H1 (cell line): ENCODE measurements at regions not wholly inside any gene's neighbourhood (a gene's known extent, or its start where the extent isn't known, plus 50 kb on each side); places are given as distances from the start of the nearest gene placed in this dataset.

Experiments
- CTCF ChIA-PET: fragments of 300-600 bp; sonication (Branson Sonifier 250); formaldehyde crosslinking; loops from one replicate; lab custom pipeline; 2021; ENCODE audit not compliant: partially characterized antibody; lab: Charles Lee
- POLR2A ChIA-PET: fragments of 300-600 bp; sonication (Branson Sonifier 250); formaldehyde crosslinking; loops from one replicate; lab custom pipeline; 2021; ENCODE audit warnings: inconsistent platforms; ENCODE audit not compliant: partially characterized antibody; lab: Charles Lee
- DNase-seq, 2 experiments: peaks; one replicate each; pipeline versions ENCODE4 v3.0.0 to v3.0.0-alpha.2; 2010 to 2022; ENCODE audit warnings: low spot score in 2 of 2, low read depth in 1 of 2, mixed read lengths in 1 of 2
- FAIRE-seq: peaks from 2 replicates; lab custom pipeline; 2011; peaks lifted over from hg19 to GRCh38; lab: Jason Lieb, UNC
- H2AFZ ChIP-seq: 2 replicates; pipeline ENCODE4 v1.8.1; 2012; ENCODE audit warnings: low read length, inconsistent platforms
- H2AK5ac ChIP-seq: 2 replicates; pipeline ENCODE4 v1.6.1; 2013; ENCODE audit warnings: low read depth, low read length
- H2BK120ac ChIP-seq: replicated peaks from 2 replicates; pipeline ENCODE3; 2013; ENCODE audit warnings: low read depth, low read length, inconsistent platforms
- H2BK12ac ChIP-seq: 2 replicates; pipeline ENCODE4 v1.6.1; 2013; ENCODE audit warnings: low read depth, low read length
- H2BK15ac ChIP-seq: 2 replicates; pipeline ENCODE4 v1.6.1; 2013; ENCODE audit warnings: low read length
- H2BK20ac ChIP-seq: 2 replicates; pipeline ENCODE4 v1.6.1; 2013; ENCODE audit warnings: low read length
- H2BK5ac ChIP-seq: 2 replicates; pipeline ENCODE4 v1.6.1; 2013; ENCODE audit warnings: low read depth, low read length
- H3K14ac ChIP-seq: 2 replicates; pipeline ENCODE4 v1.6.1; 2013; ENCODE audit warnings: inconsistent platforms; ENCODE audit not compliant: insufficient read length
- H3K18ac ChIP-seq: 2 replicates; pipeline ENCODE4 v1.6.1; 2013; ENCODE audit warnings: low read length; ENCODE audit errors: extremely low read depth
- H3K23ac ChIP-seq: 2 replicates; pipeline ENCODE4 v1.6.1; 2013; ENCODE audit warnings: inconsistent platforms; ENCODE audit not compliant: insufficient read length
- H3K23me2 ChIP-seq: 2 replicates; pipeline ENCODE4 v1.6.1; 2013; ENCODE audit warnings: low read depth, low read length
- H3K27ac ChIP-seq: 2 replicates; pipeline ENCODE4 v1.6.1; 2011; ENCODE audit warnings: low read depth, low read length, inconsistent platforms
- H3K27me3 ChIP-seq, 4 experiments: replicated peaks in 1 of 4; 1 replicate in 1 of 4; 2 replicates in 3 of 4; pipeline versions ENCODE4 v1.6.1 to v1.8.1; 2011 to 2013; ENCODE audit warnings: low read length in 3 of 4, mild to moderate bottlenecking in 3 of 4, inconsistent platforms in 2 of 4, mixed read lengths in 2 of 4, moderate library complexity in 1 of 4; ENCODE audit not compliant: control insufficient read depth in 3 of 4, insufficient read depth in 3 of 4; ENCODE audit errors: extremely low read depth in 1 of 4
- H3K36me3 ChIP-seq, 4 experiments: 2 replicates each; pipeline versions ENCODE4 v1.6.1 to v1.8.1; 2011 to 2013; ENCODE audit warnings: mild to moderate bottlenecking in 4 of 4, low read length in 3 of 4, moderate library complexity in 2 of 4, control low read depth in 1 of 4, inconsistent platforms in 1 of 4; ENCODE audit not compliant: insufficient read depth in 4 of 4, control insufficient read depth in 2 of 4
- H3K4ac ChIP-seq: replicated peaks from 2 replicates; pipeline ENCODE3; 2013; ENCODE audit warnings: low read length, low read depth, mixed read lengths, inconsistent platforms; ENCODE audit not compliant: insufficient read length
- H3K4me1 ChIP-seq, 4 experiments: replicated peaks in 1 of 4; 1 replicate in 1 of 4; 2 replicates in 3 of 4; pipeline versions ENCODE4 v1.6.1 to v1.8.1; 2011 to 2013; ENCODE audit warnings: low read length in 3 of 4, inconsistent platforms in 2 of 4, mixed read lengths in 1 of 4; ENCODE audit not compliant: insufficient read depth in 4 of 4, control insufficient read depth in 3 of 4
- H3K4me2 ChIP-seq, 2 experiments: 2 replicates each; pipeline versions ENCODE4 v1.6.1 to v1.8.1; 2011 to 2013; ENCODE audit warnings: low read depth in 2 of 2, low read length in 2 of 2, control low read depth in 1 of 2, inconsistent platforms in 1 of 2, mild to moderate bottlenecking in 1 of 2; ENCODE audit not compliant: insufficient read depth in 1 of 2
- H3K4me3 ChIP-seq, 4 experiments: fragments of 200-600, 300-600 bp in 1 of 4; sonication (generic), shearing (Covaris generic), sonication (Bioruptor Twin) in 1 of 4; 2 replicates each; pipeline versions ENCODE4 v1.5.1 to v1.8.1; 2011 to 2016; ENCODE audit warnings: low read length in 4 of 4, low read depth in 3 of 4, control low read depth in 2 of 4, inconsistent platforms in 2 of 4, mild to moderate bottlenecking in 2 of 4, mixed read lengths in 1 of 4, moderate library complexity in 1 of 4; ENCODE audit not compliant: insufficient read depth in 2 of 4; ENCODE audit errors: extremely low read depth in 1 of 4
- H3K56ac ChIP-seq: replicated peaks from 2 replicates; pipeline ENCODE3; 2013; ENCODE audit warnings: low read depth, mild to moderate bottlenecking, mixed read lengths, low read length, inconsistent platforms; ENCODE audit not compliant: insufficient read length
- H3K79me1 ChIP-seq: 2 replicates; pipeline ENCODE4 v1.6.1; 2013; ENCODE audit warnings: low read depth, low read length, control low read depth
- H3K79me2 ChIP-seq, 2 experiments: 2 replicates each; pipeline versions ENCODE4 v1.6.1 to v1.8.1; 2012 to 2013; ENCODE audit warnings: low read length in 2 of 2, mild to moderate bottlenecking in 2 of 2, inconsistent platforms in 1 of 2; ENCODE audit not compliant: insufficient read depth in 2 of 2, control insufficient read depth in 1 of 2
- H3K9ac ChIP-seq, 4 experiments: replicated peaks in 1 of 4; 1 replicate in 1 of 4; 2 replicates in 3 of 4; pipeline versions ENCODE4 v1.6.1 to v1.8.1; 2011 to 2013; ENCODE audit warnings: low read depth in 3 of 4, low read length in 3 of 4, control low read depth in 2 of 4, mild to moderate bottlenecking in 2 of 4, moderate library complexity in 2 of 4, inconsistent platforms in 1 of 4; ENCODE audit errors: extremely low read depth in 1 of 4
- H3K9me3 ChIP-seq, 2 experiments: 2 replicates each; pipeline versions ENCODE4 v1.6.1 to v1.8.1; 2012 to 2013; ENCODE audit warnings: mild to moderate bottlenecking in 2 of 2, moderate library complexity in 2 of 2, control low read depth in 1 of 2, inconsistent platforms in 1 of 2, low read depth in 1 of 2, low read length in 1 of 2, mixed read lengths in 1 of 2; ENCODE audit not compliant: insufficient read depth in 2 of 2
- H4K20me1 ChIP-seq, 2 experiments: replicated peaks in 1 of 2; 2 replicates each; pipeline versions ENCODE3 to v1.8.1; 2011 to 2013; ENCODE audit warnings: inconsistent platforms in 2 of 2, low read length in 2 of 2, mild to moderate bottlenecking in 1 of 2; ENCODE audit not compliant: insufficient read depth in 2 of 2, control insufficient read depth in 1 of 2
- H4K5ac ChIP-seq: 2 replicates; pipeline ENCODE4 v1.6.1; 2013; ENCODE audit warnings: low read length, low read depth, mixed read lengths, inconsistent platforms; ENCODE audit not compliant: insufficient read length
- H4K8ac ChIP-seq: 2 replicates; pipeline ENCODE4 v1.8.0; 2013; ENCODE audit warnings: mild to moderate bottlenecking, moderate library complexity, low read length, inconsistent platforms; ENCODE audit not compliant: insufficient read depth; ENCODE audit errors: extremely low read depth
- H4K91ac ChIP-seq: replicated peaks from 2 replicates; pipeline ENCODE3; 2013; ENCODE audit warnings: low read length, mixed read lengths, inconsistent platforms; ENCODE audit not compliant: insufficient read length
- GTF2F1 ChIP-seq: IDR thresholded peaks from 2 replicates; pipeline ENCODE4 v1.6.1; 2012; ENCODE audit warnings: low read depth, low read length, improper control_type of control experiment, borderline replicate concordance
- KDM4A ChIP-seq: IDR thresholded peaks from one replicate; pipeline ENCODE4 v1.7.1; 2012; ENCODE audit warnings: low read depth, mild to moderate bottlenecking, moderate library complexity, low read length, inconsistent platforms; ENCODE audit not compliant: severe bottlenecking
- RNF2 ChIP-seq: fragments of 200-900, 300-1000 bp; sonication (generic); IDR thresholded peaks from 2 replicates; pipeline ENCODE4 v1.7.1; 2016; ENCODE audit warnings: borderline replicate concordance, low read depth, mild to moderate bottlenecking, antibody characterized with exemption, low read length; ENCODE audit not compliant: poor library complexity, severe bottlenecking; ENCODE audit errors: missing control alignments

DNA sequence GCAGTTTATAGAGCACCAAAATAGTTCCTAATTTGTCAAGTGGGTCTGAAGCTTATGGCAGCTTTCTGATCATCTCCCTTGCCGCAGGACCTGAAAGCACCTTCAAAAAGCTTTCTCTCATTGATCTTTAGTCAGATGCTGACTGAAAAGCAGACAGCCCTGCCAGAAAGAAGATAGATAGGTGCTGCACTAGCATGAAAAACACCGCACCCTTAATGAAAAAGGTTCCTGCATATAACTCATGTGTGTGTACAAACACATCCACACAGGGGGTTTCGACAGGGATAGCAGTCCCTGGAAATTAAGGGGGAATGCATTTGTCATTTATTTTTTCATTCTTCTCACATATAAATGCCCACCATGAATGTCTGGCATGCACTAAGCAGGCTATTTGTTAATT lies 361.7 kb upstream of the SNX7 start (continued):
- no peak for TF ChIP-seq RNF2

DNA sequence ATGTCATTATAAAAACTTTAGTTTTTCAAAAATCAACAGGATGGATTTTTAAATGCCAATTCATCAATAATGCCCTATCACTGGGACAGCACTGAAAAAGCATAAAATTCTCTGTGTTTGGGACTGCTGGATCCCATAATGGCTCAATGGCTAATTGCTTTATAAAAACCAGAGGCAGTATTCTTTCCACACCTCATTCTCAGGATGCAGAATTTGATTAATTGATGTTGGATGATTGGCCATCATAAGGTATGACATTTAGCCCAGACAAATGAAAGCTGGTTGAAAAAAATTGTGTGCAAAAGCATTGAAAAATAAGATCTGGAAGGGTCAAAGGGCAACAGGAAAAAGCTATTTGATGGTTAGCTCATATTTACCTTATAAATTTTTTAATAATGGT lies 362.2 kb upstream of the SNX7 start:
- H3K9me3 ChIP-seq: no peaks in the 10 kb centered on the region
- H3K79me2 ChIP-seq: no peaks in the 10 kb centered on the region
- no peak overlapping the region for H3K27ac ChIP-seq
- H3K27me3 ChIP-seq: no peaks in the 10 kb centered on the region
- H3K56ac ChIP-seq: no peak overlapping the region
- FAIRE-seq (no peak), DNase-seq (no peak)
- H4K8ac ChIP-seq: no peak overlapping the region
- H3K23ac ChIP-seq: no peak overlapping the region
- H3K4me2 ChIP-seq: no peak overlapping the region
- no peak overlapping the region for H2BK20ac ChIP-seq
- H3K23me2 ChIP-seq: no peaks in the 10 kb centered on the region
- no peaks in the 10 kb centered on the region for H4K20me1 ChIP-seq
- no peak overlapping the region for H4K91ac ChIP-seq
- no peak overlapping the region for H2AFZ ChIP-seq
- H3K18ac ChIP-seq: no peak overlapping the region
- no peak overlapping the region for H3K14ac ChIP-seq
- H2AK5ac ChIP-seq: no peak overlapping the region
- H2BK120ac ChIP-seq: no peak overlapping the region
- no peak overlapping the region for H2BK15ac ChIP-seq
- no peaks in the 10 kb centered on the region for H3K36me3 ChIP-seq
- ChIA-PET CTCF (no interaction called here), POLR2A (no interaction called here)
- H3K9ac ChIP-seq: no peak overlapping the region
- H3K4ac ChIP-seq: no peak overlapping the region
- H2BK12ac ChIP-seq: no peak overlapping the region
- no peak overlapping the region for H4K5ac ChIP-seq
- H3K79me1 ChIP-seq: no peaks in the 10 kb centered on the region
- H3K4me1 ChIP-seq: no peaks in the 10 kb centered on the region
- H3K4me3 ChIP-seq: no peak overlapping the region
- H2BK5ac ChIP-seq: no peak overlapping the region
- TF ChIP-seq KDM4A (no peak), GTF2F1 (no peak)
